GM21423 (cell line): ENCODE measurements at regions not wholly inside any gene's neighbourhood (a gene's known extent, or its start where the extent isn't known, plus 50 kb on each side); places are given as distances from the start of the nearest gene placed in this dataset.
"Not testable (repeated sequence)": the region's sequence is repeated elsewhere in the genome, so short reads cannot be mapped to it uniquely, and the experiment has no call there.

ENCODE experiments used
- ATAC-seq: cut with Tn5 transposase; IDR thresholded peaks from one replicate; pipeline ENCODE4 v1.9.1; 2021; ENCODE audit warnings: mild to moderate bottlenecking, moderate library complexity; ENCODE audit not compliant: unreplicated experiment

DNA sequence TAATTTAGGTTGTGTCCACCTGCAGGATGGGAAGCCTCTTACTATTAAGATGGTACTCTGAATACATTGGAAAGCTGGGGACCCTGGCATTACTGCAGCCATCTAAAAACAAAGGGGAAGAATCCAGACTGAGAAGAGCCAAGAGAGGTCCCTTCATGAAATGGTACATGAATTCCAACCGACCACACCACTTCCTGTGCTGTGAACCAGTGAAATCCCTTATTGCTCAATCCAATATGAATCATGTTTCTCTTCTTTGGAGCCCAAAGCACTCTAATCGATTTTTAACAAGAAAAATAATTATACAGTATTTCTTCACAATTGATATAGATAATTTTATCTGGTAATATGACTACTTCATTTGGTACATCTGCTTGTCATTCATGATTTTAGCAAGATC, 479.7 kb upstream of the RAB6C start:
- ATAC-seq: no peak

- no peak for ATAC-seq
Observed at GRCh38 chr2:129502781-129503180, 476.7 kb upstream of the RAB6C start.

DNA sequence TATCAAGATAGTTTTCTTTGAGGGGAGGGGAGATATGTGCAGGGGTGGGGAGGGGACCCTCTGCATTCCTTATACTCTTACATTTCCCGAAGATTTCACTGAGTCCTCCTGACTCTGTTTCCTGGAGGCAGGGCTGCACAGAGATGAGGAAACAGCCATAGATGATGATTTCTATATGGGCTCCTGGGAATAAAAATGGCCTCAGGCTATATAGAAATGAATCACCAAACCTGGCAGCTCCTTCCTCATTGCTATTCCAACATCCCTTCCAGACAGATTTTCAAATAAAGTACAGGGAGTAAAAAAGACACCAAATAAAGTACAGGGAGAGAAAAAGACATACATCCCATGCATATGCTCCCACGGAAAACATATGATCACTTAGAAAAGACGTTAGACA, 474.8 kb upstream of the RAB6C start:
- no peak for ATAC-seq

DNA sequence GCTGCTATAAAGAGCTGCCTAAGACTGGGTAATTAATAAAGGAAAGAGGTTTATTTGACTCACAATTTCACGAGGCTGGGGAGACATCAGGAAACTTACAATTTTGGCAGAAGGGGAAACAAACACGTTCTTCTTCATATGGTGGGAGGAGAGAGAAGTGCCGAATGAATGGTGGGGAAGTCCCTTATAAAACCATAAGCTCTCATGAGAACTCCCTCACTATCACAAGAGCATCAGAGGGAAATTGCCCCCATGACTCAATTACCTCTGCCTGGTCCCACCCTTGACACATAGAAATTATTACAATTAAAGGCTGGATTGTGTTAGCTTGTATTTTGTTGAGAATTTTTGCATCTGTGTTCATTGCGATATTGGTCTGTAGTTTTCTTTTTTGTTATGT, 460.5 kb upstream of the RAB6C start:
- ATAC-seq: no peak

DNA sequence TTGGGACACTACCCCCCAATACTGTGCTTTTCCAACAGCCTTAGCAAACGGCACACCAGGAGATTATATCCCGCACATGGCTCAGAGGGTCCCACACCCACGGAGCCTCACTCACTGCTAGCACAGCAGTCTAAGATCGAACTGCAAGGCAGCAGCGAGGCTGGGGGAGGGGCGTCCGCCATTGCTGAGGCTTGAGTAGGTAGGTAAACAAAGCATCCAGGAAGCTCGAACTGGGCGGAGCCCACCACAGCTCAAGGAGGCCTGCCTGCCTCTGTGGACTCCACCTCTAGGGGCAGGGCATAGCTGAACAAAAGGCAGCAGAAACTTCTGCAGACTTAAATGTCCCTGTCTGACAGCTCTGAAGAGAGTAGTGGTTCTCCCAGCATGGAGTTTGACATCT, 447.3 kb upstream of the RAB6C start:
- ATAC-seq: not testable (repeated sequence)

- ATAC-seq: no peak
Observed at GRCh38 chr2:129548880-129549279, 430.6 kb upstream of the RAB6C start.

DNA sequence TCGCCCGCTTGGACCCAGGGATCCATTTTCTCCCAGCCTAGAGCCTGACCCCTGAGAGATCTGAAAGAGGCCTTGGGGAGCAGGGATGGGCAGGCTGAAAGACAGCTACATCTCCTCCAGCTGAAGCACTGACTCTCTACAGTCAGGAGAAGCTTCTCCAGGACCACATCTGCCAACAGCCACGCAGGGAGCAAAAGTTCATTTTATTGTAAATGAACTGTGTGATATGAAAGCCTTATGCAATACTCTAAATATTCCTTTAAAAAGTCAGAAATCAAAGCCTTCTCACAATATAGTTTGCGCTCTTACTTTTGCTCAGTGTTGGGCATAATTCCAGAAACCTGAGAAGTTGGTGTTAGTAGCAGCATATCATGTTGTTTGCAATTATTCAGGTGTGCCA, 428.9 kb upstream of the RAB6C start:
- no peak for ATAC-seq

- ATAC-seq: no peak
Observed at GRCh38 chr2:129554373-129554772, 425.1 kb upstream of the RAB6C start.

GRCh38 chr2:129559101-129559500, 420.4 kb upstream of the RAB6C start:
- ATAC-seq: no peak

GRCh38 chr2:129565551-129566109, 413.8 kb upstream of the RAB6C start:
- no peak for ATAC-seq

GRCh38 chr2:129570812-129571211, 408.7 kb upstream of the RAB6C start:
- not testable (repeated sequence) for ATAC-seq

GRCh38 chr2:129575431-129575830, 404.0 kb upstream of the RAB6C start:
- ATAC-seq: no peak

- no peak for ATAC-seq
Observed at GRCh38 chr2:129575880-129576279, 403.6 kb upstream of the RAB6C start.

GRCh38 chr2:129580001-129580400, 399.5 kb upstream of the RAB6C start:
- ATAC-seq: no peak

DNA sequence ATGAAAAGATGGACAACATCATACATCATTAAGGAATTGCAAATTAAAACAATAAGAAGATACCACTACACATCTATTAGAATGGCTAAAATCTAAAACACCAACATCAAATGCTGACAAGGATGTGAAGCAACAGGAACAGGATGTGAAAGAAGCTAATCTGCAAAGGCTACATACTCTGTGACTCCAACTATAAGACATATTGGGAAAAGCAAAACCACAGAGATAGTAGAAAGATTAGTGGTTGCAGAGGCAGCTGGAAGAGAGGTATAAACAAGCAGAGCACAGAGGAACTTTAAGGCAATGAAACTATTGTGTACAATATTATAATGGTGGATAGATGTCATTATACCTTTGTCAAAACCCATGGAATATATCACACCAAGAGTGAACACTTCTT, 393.7 kb upstream of the RAB6C start:
- no peak for ATAC-seq

- no peak for ATAC-seq
Observed at GRCh38 chr2:129587426-129588064, 391.9 kb upstream of the RAB6C start.

- no peak for ATAC-seq
Observed at GRCh38 chr2:129604560-129604959, 374.9 kb upstream of the RAB6C start.

DNA sequence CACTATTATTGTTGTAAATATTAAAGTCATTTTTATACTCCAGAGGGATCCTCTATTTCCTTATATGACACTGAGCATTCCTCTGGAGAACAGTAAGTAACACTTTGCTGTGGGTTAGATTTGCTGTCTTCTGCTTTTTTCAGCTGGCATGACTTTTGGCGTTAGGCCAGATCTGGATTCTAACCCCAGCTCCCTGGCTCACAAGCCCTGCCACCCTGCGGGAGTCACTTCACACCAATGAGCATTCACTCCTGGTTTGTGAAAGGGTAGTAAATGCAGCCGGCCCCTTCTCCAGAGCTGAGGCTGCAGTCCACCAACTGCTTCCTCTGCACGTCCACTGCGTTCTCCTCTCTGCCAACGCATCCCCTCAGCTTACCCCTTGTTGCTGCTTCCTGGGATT, 373.8 kb upstream of the RAB6C start:
- no peak for ATAC-seq

DNA sequence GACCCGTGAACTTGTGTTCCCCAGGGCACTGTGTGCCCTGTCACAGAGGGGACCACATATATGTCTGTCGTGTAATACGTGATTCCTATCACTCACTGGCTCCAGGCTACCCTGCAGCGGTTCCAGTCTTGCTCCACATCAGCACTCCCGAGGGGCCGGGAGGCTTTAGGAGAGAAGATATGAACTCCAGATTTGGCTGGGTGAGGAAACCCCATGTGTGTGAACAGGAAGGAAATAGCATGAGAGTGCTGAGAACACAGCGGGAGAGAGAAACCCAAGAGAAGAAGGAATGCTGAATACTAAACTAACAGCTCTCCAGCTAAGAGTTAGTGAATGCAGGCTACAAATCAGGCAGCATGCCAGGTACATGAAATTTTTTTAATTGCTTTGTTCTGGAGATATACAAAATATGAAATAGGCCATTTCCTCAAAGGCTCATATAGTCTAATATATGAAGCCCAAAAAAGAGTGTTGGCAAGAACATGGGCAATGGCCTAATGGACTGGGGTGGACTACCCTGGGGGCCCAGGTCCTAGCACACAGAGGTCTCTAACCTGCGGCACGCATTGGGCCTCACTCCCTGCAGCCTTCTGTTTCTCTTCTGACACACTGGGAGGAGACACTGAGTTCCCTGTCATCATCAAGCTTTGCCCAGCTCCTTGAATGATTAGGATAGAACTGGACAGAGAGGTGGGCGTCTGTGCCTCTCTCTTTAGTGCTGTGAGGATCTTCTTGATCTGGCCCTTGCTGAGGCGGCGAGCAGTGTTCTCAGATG, 372.8 kb upstream of the RAB6C start:
- no peak for ATAC-seq

DNA sequence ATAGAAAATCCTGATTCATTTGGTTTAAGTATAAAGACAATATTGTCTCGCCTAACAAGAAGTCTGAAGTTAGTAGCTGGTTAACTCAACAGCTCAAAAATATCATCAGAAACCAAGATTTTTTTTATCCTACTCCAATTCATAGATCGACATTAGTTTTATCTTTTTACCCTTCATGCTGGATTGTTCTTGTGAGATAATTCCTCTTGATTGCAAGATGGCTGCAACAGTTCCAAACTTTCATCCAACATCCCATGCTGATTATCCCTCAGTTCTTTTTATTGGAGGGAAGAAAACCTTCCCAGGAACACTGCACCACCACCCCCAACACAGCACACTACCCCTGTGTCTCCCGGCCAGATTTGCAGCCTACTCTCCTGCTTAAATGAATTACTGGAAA, 370.2 kb upstream of the RAB6C start:
- ATAC-seq: no peak

DNA sequence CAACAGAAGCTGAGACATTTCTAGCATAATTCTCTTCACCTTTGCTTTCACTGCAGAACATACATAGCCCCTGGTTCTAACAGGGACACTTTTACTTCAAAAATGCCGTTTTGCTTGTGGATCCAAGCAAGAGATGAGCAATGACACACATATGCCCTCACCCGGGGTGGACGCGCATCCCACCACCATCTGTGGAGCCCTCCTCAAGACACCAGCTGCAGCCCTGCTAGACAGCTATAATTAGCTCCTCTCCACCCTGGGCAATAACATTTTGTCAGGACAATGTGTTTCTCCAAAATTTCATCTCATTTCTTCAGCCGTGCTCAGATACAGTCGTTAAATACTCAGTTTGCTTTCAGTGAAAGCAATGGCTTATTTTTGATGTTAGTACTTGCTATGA, 368.7 kb upstream of the RAB6C start:
- no peak for ATAC-seq

DNA sequence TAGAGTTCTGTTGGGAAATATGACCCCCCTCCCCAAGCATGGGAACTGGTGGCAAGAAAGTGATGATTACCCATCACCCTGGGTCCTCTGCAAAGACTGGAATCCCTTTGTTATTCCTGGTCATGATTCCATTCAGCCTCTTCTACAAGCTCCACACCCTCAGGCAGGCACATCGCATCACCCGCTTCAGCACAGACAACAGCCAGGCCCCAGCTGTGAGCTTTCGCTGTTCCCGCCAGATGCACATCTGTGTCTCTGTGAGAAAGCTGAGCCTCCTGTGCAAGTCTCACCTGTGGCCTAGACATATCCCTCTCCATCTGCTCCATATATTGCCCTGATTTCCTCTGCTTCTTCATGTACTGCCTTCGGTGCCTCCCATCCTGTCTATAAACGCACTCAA, 368.0 kb upstream of the RAB6C start:
- no peak for ATAC-seq
